Fibroblast of pulmonary artery (primary cell): ENCODE measurements at regions not wholly inside any gene's neighbourhood (a gene's known extent, or its start where the extent isn't known, plus 50 kb on each side); places are given as distances from the start of the nearest gene placed in this dataset.

ENCODE experiments used
- DNase-seq: peaks from one replicate; pipeline ENCODE4 v3.0.0-alpha.2; 2010; ENCODE audit warnings: low read depth
- H3K4me3 ChIP-seq: replicated peaks from 2 replicates; pipeline ENCODE4 v1.5.1; 2011; ENCODE audit warnings: low read depth, mild to moderate bottlenecking, control low read depth, low read length, moderate library complexity
- CTCF ChIP-seq: IDR thresholded peaks from 2 replicates; pipeline ENCODE4 v1.5.1; 2011; ENCODE audit warnings: mild to moderate bottlenecking, control low read depth, low read length, inconsistent platforms; ENCODE audit errors: missing control alignments

- TF ChIP-seq CTCF: no peak
- H3K4me3 ChIP-seq: no peak overlapping the region
- no peak for DNase-seq
These were observed 390.8 kb downstream of the NNT start for GRCh38 chr5:43993634-43994351.

GRCh38 chr5:43985411-43985810 lies 382.4 kb downstream of the NNT start:
- TF ChIP-seq CTCF: no peak
- no peak overlapping the region for H3K4me3 ChIP-seq
- no peak for DNase-seq

DNA sequence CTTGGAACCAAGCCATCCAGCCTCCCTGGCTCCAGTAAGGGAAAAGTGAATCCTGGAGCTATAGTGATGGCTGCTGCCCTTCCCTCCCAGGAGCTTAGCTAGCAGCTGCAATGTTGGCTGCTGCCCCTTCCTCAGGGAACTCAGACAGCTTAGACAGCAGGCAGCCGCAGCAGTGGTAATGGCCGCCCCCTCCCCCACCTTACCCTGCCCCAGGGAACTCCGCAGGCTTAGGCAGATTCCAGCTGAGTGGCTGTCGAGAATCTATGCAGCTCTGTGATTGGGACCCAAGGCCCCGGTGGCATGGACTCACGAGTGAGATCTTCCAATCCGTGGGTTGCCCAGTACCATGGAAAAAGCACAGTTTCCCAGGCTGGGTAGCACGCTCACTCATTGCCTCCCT lies 378.6 kb downstream of the NNT start:
- DNase-seq: no peak
- no peak for TF ChIP-seq CTCF
- H3K4me3 ChIP-seq: no peak overlapping the region

DNA sequence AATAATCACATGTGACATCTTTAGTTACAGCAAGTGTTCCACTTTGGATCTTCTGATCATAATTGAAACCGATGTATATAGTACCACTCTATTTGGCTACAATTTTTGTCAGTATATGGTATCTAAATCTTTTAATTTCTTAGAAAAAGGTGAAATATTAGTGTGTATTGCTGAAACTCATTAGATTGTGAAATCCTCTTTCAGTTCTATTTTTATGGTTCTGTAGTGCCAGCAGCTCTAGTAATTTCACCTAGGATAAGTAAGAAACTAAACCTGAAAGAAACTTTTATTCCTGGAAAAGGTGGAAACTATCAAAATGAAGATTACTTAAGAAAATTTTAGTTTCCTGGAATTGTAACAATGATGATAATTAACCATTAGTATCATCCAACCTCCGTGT lies 370.9 kb downstream of the NNT start:
- no peak for TF ChIP-seq CTCF
- H3K4me3 ChIP-seq: no peak overlapping the region
- no peak for DNase-seq

DNA sequence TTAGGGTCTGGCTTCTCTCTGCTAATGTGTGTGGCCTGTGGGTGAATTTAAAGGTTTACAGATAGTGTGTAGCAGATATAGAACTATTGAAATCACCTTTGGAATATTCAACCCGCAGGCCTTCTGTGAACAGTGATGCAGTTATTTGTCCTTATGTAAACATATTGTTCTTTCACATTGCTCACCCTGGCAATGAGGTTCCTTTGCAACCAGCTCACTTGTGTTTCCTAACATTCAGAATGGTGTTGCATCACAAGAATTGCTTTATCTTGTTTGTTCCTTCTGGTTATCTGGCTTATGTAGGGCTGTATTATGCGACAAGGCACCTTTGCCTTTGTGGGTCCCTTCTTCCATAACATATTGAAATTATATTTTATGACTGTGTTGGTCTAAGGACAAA lies 370.3 kb downstream of the NNT start:
- TF ChIP-seq CTCF: no peak
- peak; percentile 17 for DNase-seq
- H3K4me3 ChIP-seq: no peak overlapping the region

GRCh38 chr5:43967165-43967564 lies 364.2 kb downstream of the NNT start:
- TF ChIP-seq CTCF: no peak
- no peak for DNase-seq
- no peak overlapping the region for H3K4me3 ChIP-seq

- no peak overlapping the region for H3K4me3 ChIP-seq
- no peak for DNase-seq
- TF ChIP-seq CTCF: no peak
These were observed 356.2 kb downstream of the NNT start for GRCh38 chr5:43959144-43959543.
